ENCODE measurements at regions not wholly inside any gene's neighbourhood (a gene's known extent, or its start where the extent isn't known, plus 50 kb on each side); places are given as distances from the start of the nearest gene placed in this dataset.

- Histone ChIP-seq H3K4me3 (ENCODE audit: extremely low read depth in 1 of 4, insufficient read depth in 2 of 4, low read depth in 3 of 4, low read length in 4 of 4) (no peak overlapping the region), H2BK15ac (ENCODE audit: low read length) (no peak overlapping the region), H3K36me3 (ENCODE audit: control insufficient read depth in 2 of 4, insufficient read depth in 4 of 4, low read length in 3 of 4) (peaks cover 0 to 23% (median 7%) of the 10 kb centered on the region in 4 experiments; a peak in 5 of 8 replicates), H4K5ac (ENCODE audit: insufficient read length, low read depth, low read length) (no peak overlapping the region), H2BK20ac (ENCODE audit: low read length) (no peak overlapping the region), H4K91ac (replicated peaks; ENCODE audit: insufficient read length, low read length) (no peak overlapping the region), H2BK5ac (ENCODE audit: low read depth, low read length) (no peak overlapping the region), H4K8ac (ENCODE audit: extremely low read depth, insufficient read depth, low read length) (no peak overlapping the region), H3K9ac (replicated peaks in 1 of 4; ENCODE audit: extremely low read depth in 1 of 4, low read depth in 3 of 4, low read length in 3 of 4) (no peak overlapping the region), H3K4me1 (replicated peaks in 1 of 4; ENCODE audit: control insufficient read depth in 3 of 4, insufficient read depth in 4 of 4, low read length in 3 of 4) (no peaks in the 10 kb centered on the region), H3K14ac (ENCODE audit: insufficient read length) (no peak overlapping the region), H3K4ac (replicated peaks; ENCODE audit: insufficient read length, low read depth, low read length) (no peak overlapping the region), H3K9me3 (ENCODE audit: insufficient read depth in 2 of 2, low read depth in 1 of 2, low read length in 1 of 2) (no peaks in the 10 kb centered on the region; a peak in 1 of 4 replicates), H3K27ac (ENCODE audit: low read depth, low read length) (no peak overlapping the region), H2AFZ (ENCODE audit: low read length) (no peak overlapping the region), H3K56ac (replicated peaks; ENCODE audit: insufficient read length, low read depth, low read length) (no peak overlapping the region), H3K27me3 (replicated peaks in 1 of 4; ENCODE audit: control insufficient read depth in 3 of 4, extremely low read depth in 1 of 4, insufficient read depth in 3 of 4, low read length in 3 of 4) (no peaks in the 10 kb centered on the region), H2BK12ac (ENCODE audit: low read depth, low read length) (no peak overlapping the region), H3K4me2 (ENCODE audit: insufficient read depth in 1 of 2, low read depth in 2 of 2, low read length in 2 of 2) (no peak overlapping the region), H3K79me2 (ENCODE audit: control insufficient read depth in 1 of 2, insufficient read depth in 2 of 2, low read length in 2 of 2) (no peaks in the 10 kb centered on the region; a peak in 2 of 4 replicates), H3K23ac (ENCODE audit: insufficient read length) (no peak overlapping the region), H3K79me1 (ENCODE audit: low read depth, low read length) (no peaks in the 10 kb centered on the region; the same call in 1 of the 2 replicates), H2AK5ac (ENCODE audit: low read depth, low read length) (no peak overlapping the region), H3K23me2 (ENCODE audit: low read depth, low read length) (peaks cover 2% of the 10 kb centered on the region), H4K20me1 (replicated peaks in 1 of 2; ENCODE audit: control insufficient read depth in 1 of 2, insufficient read depth in 2 of 2, low read length in 2 of 2) (peaks cover 0 to 3% of the 10 kb centered on the region in 2 experiments), H2BK120ac (replicated peaks; ENCODE audit: low read depth, low read length) (no peak overlapping the region), H3K18ac (ENCODE audit: extremely low read depth, low read length) (no peak overlapping the region)
- no peak for TF ChIP-seq E2F6 (IDR thresholded peaks at IDR 0.05)
- no peak for TF ChIP-seq BACH1 (IDR thresholded peaks at IDR 0.05; ENCODE audit: low read length)
- no peak for TF ChIP-seq TAF1 (IDR thresholded peaks at IDR 0.05; ENCODE audit: low read depth, low read length)
- no peak for TF ChIP-seq SP1 (IDR thresholded peaks at IDR 0.05; ENCODE audit: low read depth, low read length)
- no peak for TF ChIP-seq EP300 (IDR thresholded peaks at IDR 0.05; ENCODE audit: borderline replicate concordance in 1 of 2, low read depth in 2 of 2, low read length in 2 of 2)
- no peak for TF ChIP-seq GABPA (IDR thresholded peaks at IDR 0.05; ENCODE audit: borderline replicate concordance, insufficient read depth, low read length)
- TF ChIP-seq CBX8 (IDR thresholded peaks at IDR 0.05; ENCODE audit: borderline replicate concordance, low read depth, low read length): no peak
- no peak for TF ChIP-seq NANOG (IDR thresholded peaks at IDR 0.05; ENCODE audit: insufficient read depth, low read depth, low read length, poor library complexity, severe bottlenecking)
- no peak for TF ChIP-seq PHF8 (conservative IDR thresholded peaks at IDR 0.05; ENCODE audit: low read depth, low read length)
- WGBS, 2 experiments (ENCODE audit: extremely low coverage in 1 of 2, insufficient coverage in 1 of 2, insufficient read length in 1 of 2, insufficient replicate concordance in 2 of 2, low coverage in 1 of 2, low lambda C conversion rate in 2 of 2, missing lambda C conversion rate in 1 of 2): 95% methylated on average over 19 of the region's 19 CpGs; no CpG with 5 or more reads in 1 of the 2 experiments
- ChIA-PET POLR2A (ENCODE audit: partially characterized antibody) (no interaction called here), CTCF (ENCODE audit: partially characterized antibody) (no interaction called here)
- no peak for DNase-seq (ENCODE audit: low read depth in 1 of 2, low spot score in 2 of 2)
- FAIRE-seq: no peak
These were observed 50.5 kb upstream of the CD99 start for GRCh38 chrX:2640436-2641150.
